Astrocyte (in vitro differentiated cells and primary cell): ENCODE measurements at regions not wholly inside any gene's neighbourhood (a gene's known extent, or its start where the extent isn't known, plus 50 kb on each side); places are given as distances from the start of the nearest gene placed in this dataset.

Source experiments
- DNase-seq: peaks from one replicate; pipeline ENCODE4 v3.0.0-alpha.2; 2010; ENCODE audit warnings: low read depth
- FAIRE-seq: peaks from 2 replicates; lab custom pipeline; 2011; peaks lifted over from hg19 to GRCh38; lab: Jason Lieb, UNC
- H2AFZ ChIP-seq: 2 replicates; pipeline ENCODE4 v1.6.0; 2012; ENCODE audit warnings: low read depth, low read length, inconsistent platforms
- H3K27ac ChIP-seq: 2 replicates; pipeline ENCODE4 v1.5.1; 2011; ENCODE audit warnings: low read depth, low read length, inconsistent platforms
- H3K27me3 ChIP-seq: 2 replicates; pipeline ENCODE4 v1.6.0; 2011; ENCODE audit warnings: low read length, inconsistent platforms; ENCODE audit not compliant: insufficient read depth
- H3K36me3 ChIP-seq: 2 replicates; pipeline ENCODE4 v1.5.1; 2011; ENCODE audit warnings: low read length, inconsistent platforms; ENCODE audit not compliant: insufficient read depth
- H3K4me1 ChIP-seq: 2 replicates; pipeline ENCODE4 v1.5.1; 2011; ENCODE audit warnings: low read length, inconsistent platforms; ENCODE audit not compliant: insufficient read depth
- H3K4me2 ChIP-seq: 2 replicates; pipeline ENCODE4 v1.6.0; 2012; ENCODE audit warnings: low read length, inconsistent platforms
- H3K4me3 ChIP-seq: 2 replicates; pipeline ENCODE4 v1.5.1; 2011; ENCODE audit warnings: low read depth, mild to moderate bottlenecking, low read length, inconsistent platforms; ENCODE audit not compliant: insufficient read depth
- H3K79me2 ChIP-seq: 2 replicates; pipeline ENCODE4 v1.6.0; 2012; ENCODE audit warnings: mild to moderate bottlenecking, low read length, inconsistent platforms; ENCODE audit not compliant: insufficient read depth
- H3K9ac ChIP-seq: 2 replicates; pipeline ENCODE4 v1.6.0; 2012; ENCODE audit warnings: mild to moderate bottlenecking, low read length, inconsistent platforms
- H3K9me3 ChIP-seq: 2 replicates; pipeline ENCODE4 v1.5.1; 2012; ENCODE audit warnings: low read depth, mild to moderate bottlenecking, low read length, inconsistent platforms; ENCODE audit not compliant: insufficient read depth
- H4K20me1 ChIP-seq: 2 replicates; pipeline ENCODE4 v1.6.0; 2012; ENCODE audit warnings: low read length, inconsistent platforms; ENCODE audit not compliant: insufficient read depth
- H3K27ac Mint-ChIP-seq: one replicate; pipeline ENCODE4 v1.8.0; 2021; ENCODE audit warnings: mild to moderate bottlenecking, mixed read lengths; ENCODE audit not compliant: unreplicated experiment
- H3K27me3 Mint-ChIP-seq: one replicate; pipeline ENCODE4 v1.8.0; 2021; ENCODE audit warnings: low read depth, mixed read lengths; ENCODE audit not compliant: unreplicated experiment
- H3K36me3 Mint-ChIP-seq: one replicate; pipeline ENCODE4 v1.8.0; 2021; ENCODE audit warnings: low read depth, mixed read lengths; ENCODE audit not compliant: unreplicated experiment
- H3K4me1 Mint-ChIP-seq: one replicate; pipeline ENCODE4 v1.8.0; 2021; ENCODE audit warnings: low read depth, mixed read lengths; ENCODE audit not compliant: unreplicated experiment
- H3K4me3 Mint-ChIP-seq: one replicate; pipeline ENCODE4 v1.8.0; 2021; ENCODE audit warnings: mild to moderate bottlenecking, moderate library complexity, mixed read lengths; ENCODE audit not compliant: unreplicated experiment
- H3K9me3 Mint-ChIP-seq: one replicate; pipeline ENCODE4 v1.8.0; 2021; ENCODE audit warnings: mild to moderate bottlenecking, mixed read lengths; ENCODE audit not compliant: unreplicated experiment
- EZH2 ChIP-seq: IDR thresholded peaks from 2 replicates; pipeline ENCODE4 v1.6.1; 2012; ENCODE audit warnings: mild to moderate bottlenecking, low read length, inconsistent platforms; ENCODE audit not compliant: insufficient read depth
- TF ChIP-seq, protein P1 (sequence below): IDR thresholded peaks from 2 replicates; pipeline ENCODE4 v1.5.1; 2011; ENCODE audit warnings: low read depth, mild to moderate bottlenecking, inconsistent platforms, low read length, moderate library complexity; ENCODE audit not compliant: insufficient read depth

DNA sequence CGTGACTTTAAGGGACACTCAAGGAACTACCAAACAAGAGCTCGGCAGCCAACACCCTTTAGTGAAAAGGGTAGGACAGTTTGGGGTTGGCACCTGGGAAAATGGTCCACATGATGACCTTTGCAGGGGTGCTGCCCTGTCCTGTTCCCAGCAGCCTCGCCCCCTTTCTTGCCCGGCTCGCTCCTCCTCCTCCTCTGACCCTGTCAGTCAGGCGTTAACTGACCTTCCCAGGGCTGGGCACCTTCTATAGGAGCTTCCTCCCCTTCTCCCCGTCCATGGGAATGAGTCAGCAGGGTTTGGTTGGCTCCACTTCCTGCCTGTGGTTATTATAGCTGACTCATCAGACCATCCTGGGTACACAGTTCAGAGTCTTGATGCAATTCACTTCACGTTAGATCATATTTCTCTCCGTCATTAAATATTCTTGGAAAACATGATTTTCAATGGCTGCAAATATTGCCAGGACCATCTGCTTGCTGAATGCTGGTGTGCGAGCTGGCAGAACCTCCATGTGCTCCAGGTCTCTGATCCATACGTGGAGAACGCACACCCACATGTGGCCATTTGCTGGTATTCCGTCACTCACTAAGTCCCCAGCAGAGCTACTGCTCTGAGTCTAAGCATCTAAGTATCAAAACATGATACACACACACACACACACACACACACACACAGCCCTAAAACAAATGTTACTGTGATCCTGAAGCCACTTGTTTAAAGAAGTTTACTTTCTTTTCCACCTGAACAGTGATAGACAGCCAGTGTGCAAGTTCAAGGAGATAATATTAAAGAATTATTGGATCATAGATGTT, 185.0 kb downstream of the ANAPC1 start:
- H3K27me3 ChIP-seq: no peaks in the 10 kb centered on the region
- DNase-seq (peak; percentile 99), FAIRE-seq (peak; percentile 67)
- H2AFZ ChIP-seq: no peak overlapping the region
- no peaks in the 10 kb centered on the region for H4K20me1 ChIP-seq
- Mint-ChIP-seq H3K4me1 (peaks cover 42% of the 10 kb centered on the region), H3K27ac (peak overlapping the region; percentile 99), H3K36me3 (peaks cover 3% of the 10 kb centered on the region), H3K27me3 (no peaks in the 10 kb centered on the region), H3K4me3 (peak overlapping the region; percentile 51), H3K9me3 (peaks cover 5% of the 10 kb centered on the region)
- no peaks in the 10 kb centered on the region for H3K79me2 ChIP-seq
- H3K9ac ChIP-seq: peak overlapping the region; percentile 60
- H3K27ac ChIP-seq: peak overlapping the region; percentile 75
- TF ChIP-seq, protein P1, sequence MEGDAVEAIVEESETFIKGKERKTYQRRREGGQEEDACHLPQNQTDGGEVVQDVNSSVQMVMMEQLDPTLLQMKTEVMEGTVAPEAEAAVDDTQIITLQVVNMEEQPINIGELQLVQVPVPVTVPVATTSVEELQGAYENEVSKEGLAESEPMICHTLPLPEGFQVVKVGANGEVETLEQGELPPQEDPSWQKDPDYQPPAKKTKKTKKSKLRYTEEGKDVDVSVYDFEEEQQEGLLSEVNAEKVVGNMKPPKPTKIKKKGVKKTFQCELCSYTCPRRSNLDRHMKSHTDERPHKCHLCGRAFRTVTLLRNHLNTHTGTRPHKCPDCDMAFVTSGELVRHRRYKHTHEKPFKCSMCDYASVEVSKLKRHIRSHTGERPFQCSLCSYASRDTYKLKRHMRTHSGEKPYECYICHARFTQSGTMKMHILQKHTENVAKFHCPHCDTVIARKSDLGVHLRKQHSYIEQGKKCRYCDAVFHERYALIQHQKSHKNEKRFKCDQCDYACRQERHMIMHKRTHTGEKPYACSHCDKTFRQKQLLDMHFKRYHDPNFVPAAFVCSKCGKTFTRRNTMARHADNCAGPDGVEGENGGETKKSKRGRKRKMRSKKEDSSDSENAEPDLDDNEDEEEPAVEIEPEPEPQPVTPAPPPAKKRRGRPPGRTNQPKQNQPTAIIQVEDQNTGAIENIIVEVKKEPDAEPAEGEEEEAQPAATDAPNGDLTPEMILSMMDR: peak; percentile 53
- TF ChIP-seq EZH2: no peak
- H3K4me2 ChIP-seq: peak overlapping the region; percentile 63
- H3K36me3 ChIP-seq: no peaks in the 10 kb centered on the region
- H3K4me3 ChIP-seq: peak overlapping the region; percentile 7
- peaks cover 20% of the 10 kb centered on the region for H3K4me1 ChIP-seq
- H3K9me3 ChIP-seq: peaks cover 5% of the 10 kb centered on the region

DNA sequence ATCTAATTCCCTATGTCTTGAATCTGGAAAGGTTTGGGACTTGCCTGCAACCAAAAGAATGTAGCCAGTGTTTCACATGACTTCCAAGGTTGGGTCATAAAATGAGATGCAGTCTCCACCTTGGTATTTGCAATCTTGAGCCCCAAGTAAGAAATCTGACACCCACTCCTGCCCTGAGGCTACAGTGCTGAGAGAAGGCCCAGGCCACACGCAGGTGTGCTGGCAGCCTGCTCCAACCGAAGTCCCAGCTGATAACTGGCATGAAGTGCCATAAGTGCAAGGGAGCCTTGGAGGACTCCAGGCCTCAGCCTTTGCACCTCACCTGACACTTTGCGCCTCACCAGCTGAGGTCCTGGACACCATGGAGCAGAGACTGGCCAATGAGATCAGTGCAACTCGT, 182.7 kb downstream of the ANAPC1 start:
- H3K4me2 ChIP-seq: no peak overlapping the region
- H3K27ac Mint-ChIP-seq: peak overlapping the region; percentile 73
- FAIRE-seq (no peak), DNase-seq (no peak)
- no peaks in the 10 kb centered on the region for H3K27me3 Mint-ChIP-seq
- no peak overlapping the region for H2AFZ ChIP-seq
- no peaks in the 10 kb centered on the region for H4K20me1 ChIP-seq
- no peaks in the 10 kb centered on the region for H3K9me3 ChIP-seq
- no peaks in the 10 kb centered on the region for H3K79me2 ChIP-seq
- TF ChIP-seq, protein P1: no peak
- no peak for TF ChIP-seq EZH2
- H3K9ac ChIP-seq: no peak overlapping the region
- H3K4me3 Mint-ChIP-seq: no peak overlapping the region
- peaks cover 3% of the 10 kb centered on the region for H3K36me3 Mint-ChIP-seq
- H3K4me3 ChIP-seq: no peak overlapping the region
- peaks cover 2% of the 10 kb centered on the region for H3K9me3 Mint-ChIP-seq
- no peaks in the 10 kb centered on the region for H3K36me3 ChIP-seq
- H3K4me1 Mint-ChIP-seq: peaks cover 57% of the 10 kb centered on the region
- no peaks in the 10 kb centered on the region for H3K27me3 ChIP-seq
- no peak overlapping the region for H3K27ac ChIP-seq
- peaks cover 41% of the 10 kb centered on the region for H3K4me1 ChIP-seq

DNA sequence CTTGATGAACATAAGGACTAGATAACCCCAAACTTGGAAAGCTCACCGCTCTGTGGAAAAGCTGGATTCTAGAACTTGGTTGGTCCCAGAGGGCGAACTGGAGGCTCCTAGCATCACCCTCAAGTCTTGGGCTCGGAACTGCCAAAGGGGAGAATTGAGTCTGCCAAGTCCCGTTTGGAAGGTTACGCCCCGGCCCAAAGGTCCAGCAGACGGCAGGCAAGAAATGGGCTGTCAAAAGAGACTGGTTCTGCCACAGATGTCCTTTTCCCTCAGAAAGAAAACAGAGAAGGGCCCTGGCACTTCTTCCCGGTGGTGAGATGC, 182.2 kb downstream of the ANAPC1 start:
- no peaks in the 10 kb centered on the region for H3K27me3 ChIP-seq
- H3K4me2 ChIP-seq: no peak overlapping the region
- Mint-ChIP-seq H3K4me1 (peaks cover 57% of the 10 kb centered on the region), H3K27ac (peak overlapping the region; percentile 73), H3K9me3 (peaks cover 2% of the 10 kb centered on the region), H3K27me3 (no peaks in the 10 kb centered on the region), H3K4me3 (no peak overlapping the region), H3K36me3 (peaks cover 3% of the 10 kb centered on the region)
- no peak overlapping the region for H3K4me3 ChIP-seq
- H3K79me2 ChIP-seq: no peaks in the 10 kb centered on the region
- DNase-seq (no peak), FAIRE-seq (no peak)
- no peaks in the 10 kb centered on the region for H3K9me3 ChIP-seq
- no peak overlapping the region for H3K27ac ChIP-seq
- H3K4me1 ChIP-seq: peaks cover 43% of the 10 kb centered on the region
- H3K9ac ChIP-seq: no peak overlapping the region
- no peaks in the 10 kb centered on the region for H4K20me1 ChIP-seq
- TF ChIP-seq, protein P1: no peak
- no peak for TF ChIP-seq EZH2
- H3K36me3 ChIP-seq: no peaks in the 10 kb centered on the region
- H2AFZ ChIP-seq: no peak overlapping the region
